ENCODE measurements at regions not wholly inside any gene's neighbourhood (a gene's known extent, or its start where the extent isn't known, plus 50 kb on each side); places are given as distances from the start of the nearest gene placed in this dataset.
"Not testable (repeated sequence)": the region's sequence is repeated elsewhere in the genome, so short reads cannot be mapped to it uniquely, and the experiment has no call there.

GRCh38 chr3:81378552-81379293 lies 382.7 kb downstream of the GBE1 start:
- intact Hi-C loops (cut with DNase I), result no loop called here
- no peak for ATAC-seq
- no peak for DNase-seq (ENCODE audit: missing footprints)

- intact Hi-C loops (cut with DNase I), result no loop called here
- no peak for ATAC-seq
Measured at GRCh38 chr3:81375921-81376320, 385.5 kb downstream of the GBE1 start.

GRCh38 chr3:81364411-81364810 lies 397.0 kb downstream of the GBE1 start:
- ATAC-seq (no peak), DNase-seq (ENCODE audit: missing footprints) (no peak)
- intact Hi-C loops (cut with DNase I), result no loop called here

More at GRCh38 chr3:81375921-81376320, 385.5 kb downstream of the GBE1 start:
- no peak for DNase-seq (ENCODE audit: missing footprints)

DNA sequence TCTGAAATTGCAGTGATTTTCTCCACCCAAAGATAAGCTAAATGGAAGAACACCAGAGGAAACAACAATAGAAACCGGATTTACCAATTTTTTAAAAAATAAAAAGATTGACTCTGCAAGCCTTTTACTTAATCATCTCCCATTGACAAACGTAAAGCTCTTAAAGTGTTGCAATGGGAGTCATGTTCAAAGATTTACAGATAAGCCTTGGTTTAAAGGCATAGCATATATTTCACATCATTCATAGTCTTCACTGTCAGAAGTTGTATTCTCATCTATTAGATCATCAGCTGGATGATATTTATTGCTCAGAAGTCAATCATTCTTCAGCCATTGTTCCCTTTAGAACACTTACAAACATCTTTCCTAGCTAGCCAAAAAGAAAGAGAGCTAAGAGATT lies 397.6 kb downstream of the GBE1 start:
- DNase-seq (ENCODE audit: missing footprints) (no peak), ATAC-seq (no peak)
- intact Hi-C loops (cut with DNase I), result no loop called here

GRCh38 chr3:81354119-81354518 lies 407.3 kb downstream of the GBE1 start:
- ATAC-seq (no peak), DNase-seq (ENCODE audit: missing footprints) (no peak)
- intact Hi-C loops (cut with DNase I), result no loop called here

DNA sequence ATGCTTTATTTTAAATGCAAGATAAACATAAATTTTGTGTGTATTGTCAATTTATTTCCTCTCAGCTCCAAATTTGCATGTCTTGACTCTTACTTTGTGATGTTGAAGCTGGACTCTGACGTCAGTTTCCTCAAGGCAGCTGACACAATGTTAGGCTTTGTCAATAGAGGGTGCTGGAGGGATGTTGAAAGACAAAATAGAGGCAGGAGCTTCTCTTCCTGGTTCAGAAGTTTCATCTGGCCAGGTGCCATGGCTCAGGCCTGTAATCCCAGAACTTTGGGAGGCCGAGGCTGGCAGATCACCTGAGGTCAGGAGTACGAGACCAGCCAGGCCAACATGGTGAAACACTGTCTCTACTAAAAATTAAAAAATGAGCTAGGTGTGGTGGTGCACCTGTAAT lies 408.6 kb downstream of the GBE1 start:
- intact Hi-C loops (cut with DNase I), result no loop called here
- ATAC-seq, result no peak

GRCh38 chr3:81349816-81350340 lies 411.6 kb downstream of the GBE1 start:
- intact Hi-C loops (cut with DNase I), result no loop called here
- DNase-seq (ENCODE audit: missing footprints) (no peak), ATAC-seq (no peak)

More for the DNA sequence above, 408.6 kb downstream of the GBE1 start:
- no peak for DNase-seq (ENCODE audit: missing footprints)

DNA sequence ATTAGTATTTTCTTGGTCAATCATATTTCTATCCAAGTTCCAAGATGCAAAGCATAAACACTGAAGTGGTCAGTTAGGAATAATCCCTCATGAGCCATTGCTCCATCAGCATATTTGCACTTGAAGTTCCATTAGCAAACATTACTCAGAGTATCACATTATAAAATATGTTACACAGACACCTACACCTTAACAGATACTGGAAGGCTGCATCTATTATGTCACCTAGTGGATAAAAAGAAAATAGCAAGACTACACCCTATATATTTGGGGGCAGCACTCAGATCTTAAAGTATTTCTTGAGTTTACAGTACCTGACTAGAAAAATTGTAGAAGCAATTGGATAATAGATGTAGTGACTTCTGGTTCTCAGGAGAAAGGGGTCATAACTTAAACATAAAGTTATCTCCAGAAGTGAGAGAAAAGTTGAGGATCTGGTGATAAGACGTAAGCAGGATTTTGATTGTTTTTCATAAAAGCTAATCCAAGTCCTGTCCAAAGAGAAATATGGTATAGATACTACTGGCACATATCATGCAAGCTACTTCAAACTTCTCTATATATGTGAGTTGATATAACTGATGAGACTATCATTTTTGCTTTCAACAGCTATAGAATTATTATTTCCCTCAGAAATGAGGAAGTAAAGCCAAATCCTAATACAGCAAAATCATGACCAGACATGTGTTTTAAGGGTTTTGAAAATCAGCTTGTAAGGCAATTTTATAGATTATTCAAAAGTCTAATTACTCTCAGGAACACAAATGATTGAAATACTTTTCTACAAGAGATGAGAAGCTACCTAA lies 422.2 kb downstream of the GBE1 start:
- intact Hi-C loops (cut with DNase I), result no loop called here
- ATAC-seq, result no peak
- no peak for DNase-seq (ENCODE audit: missing footprints)

GRCh38 chr3:81336470-81336869 lies 425.0 kb downstream of the GBE1 start:
- no peak for ATAC-seq
- intact Hi-C loops (cut with DNase I), result no loop called here
- DNase-seq (ENCODE audit: missing footprints), result no peak

DNA sequence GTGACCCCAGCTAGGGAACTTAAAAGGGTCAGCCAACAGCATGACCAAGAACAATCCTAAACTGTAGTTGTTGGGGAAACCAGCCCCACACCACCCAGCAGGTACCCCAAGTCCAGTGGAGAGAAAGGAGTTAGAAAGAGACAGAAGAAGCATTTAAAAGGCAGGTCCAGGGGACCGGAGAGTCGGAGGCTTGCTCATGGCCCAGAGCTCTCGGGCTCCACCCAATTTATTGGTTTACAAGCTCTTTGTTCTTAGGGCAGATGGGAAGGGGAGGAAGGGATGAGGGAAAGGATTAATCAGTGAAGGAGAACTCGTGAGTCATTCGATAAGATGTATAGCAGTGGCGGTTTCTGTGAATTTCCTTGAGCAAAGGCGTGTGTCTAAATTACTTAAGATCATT lies 431.6 kb downstream of the GBE1 start:
- intact Hi-C loops (cut with DNase I); DNase-seq (ENCODE audit: missing footprints); ATAC-seq: not testable (repeated sequence)

DNA sequence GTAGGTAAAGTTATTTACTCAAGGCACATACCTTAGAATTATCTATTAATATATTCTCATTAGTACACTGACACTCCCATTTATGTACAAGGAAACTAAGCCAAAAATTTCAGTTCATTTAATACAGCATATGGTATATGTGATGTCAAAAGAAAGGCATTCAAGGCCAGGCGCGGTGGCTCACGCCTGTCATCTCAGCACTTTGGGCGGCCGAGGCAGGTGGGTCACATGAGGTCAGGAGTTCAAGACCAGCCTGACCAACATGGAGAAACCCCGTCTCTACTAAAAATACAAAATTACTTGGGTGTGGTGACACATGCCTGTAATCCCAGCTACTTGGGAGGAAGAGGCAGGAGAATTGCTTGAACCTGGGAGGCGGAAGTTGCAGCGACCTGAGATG lies 435.2 kb downstream of the GBE1 start:
- DNase-seq (ENCODE audit: missing footprints) (peak; percentile 50), ATAC-seq (no peak)
- intact Hi-C loops (cut with DNase I), result no loop called here

- intact Hi-C loops (cut with DNase I), result no loop called here
- no peak for ATAC-seq
- DNase-seq (ENCODE audit: missing footprints), result no peak
Measured at GRCh38 chr3:81320862-81321261, 440.6 kb downstream of the GBE1 start.

DNA sequence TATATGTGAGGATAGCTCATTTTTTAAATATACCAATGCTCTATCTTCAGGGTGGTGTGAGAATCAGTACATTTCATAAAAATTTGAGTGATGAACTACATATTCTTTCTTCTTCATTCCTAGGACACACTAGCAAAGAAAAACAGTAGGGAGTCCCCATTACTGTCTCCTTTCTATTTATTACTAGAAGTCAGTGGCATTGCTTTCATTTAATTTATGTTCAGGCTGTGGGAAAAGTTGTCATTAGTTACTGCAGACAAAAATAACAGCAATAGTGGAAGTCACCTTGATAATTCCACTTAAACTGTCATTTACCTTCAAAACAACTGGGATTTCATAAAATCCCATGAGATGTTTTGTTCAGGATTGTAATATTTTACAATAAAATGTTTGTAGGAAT lies 446.4 kb downstream of the GBE1 start:
- no peak for DNase-seq (ENCODE audit: missing footprints)
- intact Hi-C loops (cut with DNase I), result no loop called here
- no peak for ATAC-seq

DNA sequence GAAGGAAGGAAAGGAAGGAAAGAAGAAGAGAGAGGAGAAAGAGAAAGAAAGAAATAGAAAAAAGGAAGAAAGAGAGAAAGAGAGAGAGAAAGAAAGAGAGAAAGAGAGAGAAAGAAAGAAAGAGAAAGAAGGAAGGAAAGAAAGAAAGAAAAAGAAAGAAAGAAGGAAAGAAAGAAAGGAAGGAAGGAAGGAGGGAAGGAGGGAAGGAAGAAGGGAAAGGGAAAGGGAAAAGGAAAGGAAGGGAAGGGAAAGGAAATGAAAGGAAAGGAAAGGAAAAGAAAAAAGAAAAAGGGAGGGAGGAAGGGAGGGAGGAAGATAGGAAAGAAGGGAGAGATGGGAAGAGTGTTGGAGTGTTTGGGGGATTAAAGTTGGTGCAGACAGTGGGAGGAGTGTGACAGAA lies 450.1 kb downstream of the GBE1 start:
- no peak for ATAC-seq
- no peak for DNase-seq (ENCODE audit: missing footprints)
- intact Hi-C loops (cut with DNase I), result no loop called here

DNA sequence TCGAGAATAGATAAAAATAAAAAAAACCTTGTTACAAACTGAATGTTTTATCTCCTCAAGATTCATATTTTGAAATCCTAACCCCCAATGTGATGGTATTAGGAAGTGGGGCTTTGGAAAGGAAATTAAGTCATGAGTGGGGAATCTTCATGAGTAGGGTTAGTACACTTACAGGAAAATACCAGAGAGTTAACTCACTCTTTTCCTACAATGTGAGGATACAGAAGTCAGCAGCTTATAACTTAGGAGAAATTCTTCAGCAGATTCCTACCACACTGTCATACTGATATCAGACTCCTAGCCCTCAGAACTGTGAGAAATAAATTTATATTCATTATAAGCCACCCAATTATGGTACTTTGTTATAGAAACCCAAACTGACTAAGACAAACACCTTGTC lies 453.1 kb downstream of the GBE1 start:
- DNase-seq (ENCODE audit: missing footprints) (no peak), ATAC-seq (no peak)
- intact Hi-C loops (cut with DNase I), result loop anchor here (10.0 kb wide), 1 partner anchor 336 kb away; no protein-coding TSS in a partner anchor

GRCh38 chr3:81307221-81307620 lies 454.2 kb downstream of the GBE1 start:
- DNase-seq (ENCODE audit: missing footprints), result no peak
- no peak for ATAC-seq
- intact Hi-C loops (cut with DNase I), result loop anchor here (10.0 kb wide), 1 partner anchor 338 kb away; no protein-coding TSS in a partner anchor

- ATAC-seq, result no peak
- intact Hi-C loops (cut with DNase I), result loop anchor here (10.0 kb wide), 1 partner anchor 341 kb away; no protein-coding TSS in a partner anchor
Measured at GRCh38 chr3:81303321-81303720, 458.1 kb downstream of the GBE1 start.

DNA sequence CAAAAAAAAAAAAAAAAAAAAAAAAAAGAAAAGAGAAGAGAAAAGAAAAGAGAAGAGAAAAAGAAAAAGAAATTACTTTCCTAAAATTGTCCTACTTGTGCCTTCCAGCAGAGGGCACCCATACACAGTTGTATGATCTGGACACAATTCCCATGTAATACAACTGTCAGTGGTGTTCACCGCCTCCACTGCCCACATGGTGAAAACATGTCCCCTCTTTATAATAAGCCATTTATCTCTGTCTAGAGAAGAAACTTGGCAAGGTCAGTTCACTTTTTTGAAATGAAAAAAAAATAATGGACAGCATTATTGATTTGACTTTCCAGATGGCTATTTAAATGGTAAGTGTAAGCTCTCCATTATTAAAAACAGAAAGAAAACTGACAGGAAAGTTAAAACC lies 459.4 kb downstream of the GBE1 start:
- DNase-seq (ENCODE audit: missing footprints), result no peak
- ATAC-seq, result peak; percentile 59
- intact Hi-C loops (cut with DNase I), result loop anchor here (10.0 kb wide), 1 partner anchor 343 kb away; no protein-coding TSS in a partner anchor

More at GRCh38 chr3:81303321-81303720, 458.1 kb downstream of the GBE1 start:
- no peak for DNase-seq (ENCODE audit: missing footprints)

DNA sequence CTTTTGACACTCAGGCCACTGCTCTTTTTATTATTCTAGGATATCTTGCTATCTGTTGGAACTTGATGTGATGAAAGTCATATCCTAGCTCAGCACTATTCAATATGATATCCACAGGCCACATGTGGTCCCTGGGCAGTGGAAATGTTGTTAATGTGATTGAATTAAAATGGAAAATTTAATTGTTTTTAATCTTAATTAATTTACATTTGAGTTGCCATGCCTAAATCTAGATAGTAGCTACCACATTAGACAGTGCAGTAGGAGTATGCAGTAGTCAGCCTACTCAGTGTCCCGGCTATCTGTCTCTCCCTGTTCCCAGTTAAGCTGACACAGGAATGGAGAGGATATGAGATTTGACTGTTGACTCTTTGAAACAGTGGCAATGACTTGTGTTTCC lies 460.2 kb downstream of the GBE1 start:
- ATAC-seq (no peak), DNase-seq (ENCODE audit: missing footprints) (no peak)
- intact Hi-C loops (cut with DNase I), result loop anchor here (10.0 kb wide), 1 partner anchor 344 kb away; no protein-coding TSS in a partner anchor
